ENCODE measurements at regions not wholly inside any gene's neighbourhood (a gene's known extent, or its start where the extent isn't known, plus 50 kb on each side); places are given as distances from the start of the nearest gene placed in this dataset.
"Not testable (repeated sequence)": the region's sequence is repeated elsewhere in the genome, so short reads cannot be mapped to it uniquely, and the experiment has no call there.

GRCh38 chr12:126451809-126452208 is 1386.6 kb downstream of the AACS start:
- Mint-ChIP-seq H3K36me3 (no peaks in the 10 kb centered on the region), H3K4me3 (no peak overlapping the region), H3K27ac (no peak overlapping the region), H3K9me3 (peaks cover 6 to 13% of the 10 kb centered on the region in 2 donors), H3K4me1 (no peaks in the 10 kb centered on the region), H3K27me3 (ENCODE audit: low read depth in 2 of 2) (no peaks in the 10 kb centered on the region)
- no peaks in the 10 kb centered on the region for H3K4me1 ChIP-seq (ENCODE audit: control insufficient read depth, insufficient read depth, low read length)
- H3K27me3 ChIP-seq (ENCODE audit: control insufficient read depth, insufficient read depth, low read length), result no peaks in the 10 kb centered on the region
- intact Hi-C loops (cut with micrococcal nuclease), result no loop called here
- no peak for TF ChIP-seq CTCF (IDR thresholded peaks at IDR 0.05)
- no peak for ATAC-seq
- H3K36me3 ChIP-seq (ENCODE audit: control insufficient read depth, insufficient read depth, low read length), result no peaks in the 10 kb centered on the region
- H3K27ac ChIP-seq (ENCODE audit: low read length), result no peak overlapping the region
- H3K4me3 ChIP-seq (ENCODE audit: low read length), result no peak overlapping the region
- peaks cover 11% of the 10 kb centered on the region for H3K9me3 ChIP-seq (ENCODE audit: control insufficient read depth, insufficient read depth, low read length)
- WGBS (ENCODE audit: insufficient coverage), result 47% methylated on average over 4 of the region's 4 CpGs
- no peak for DNase-seq

GRCh38 chr12:126452686-126453085 is 1387.5 kb downstream of the AACS start:
- ATAC-seq; H3K4me1 ChIP-seq (ENCODE audit: control insufficient read depth, insufficient read depth, low read length); H3K4me3 ChIP-seq (ENCODE audit: low read length); H3K4me1 Mint-ChIP-seq; H3K36me3 Mint-ChIP-seq; H3K36me3 ChIP-seq (ENCODE audit: control insufficient read depth, insufficient read depth, low read length); H3K4me3 Mint-ChIP-seq; H3K27ac Mint-ChIP-seq; DNase-seq; intact Hi-C loops (cut with micrococcal nuclease); H3K27ac ChIP-seq (ENCODE audit: low read length); H3K27me3 Mint-ChIP-seq (ENCODE audit: low read depth in 2 of 2); H3K27me3 ChIP-seq (ENCODE audit: control insufficient read depth, insufficient read depth, low read length): not testable (repeated sequence)
- H3K9me3 Mint-ChIP-seq, result peaks cover 4 to 13% of the 10 kb centered on the region in 2 donors
- H3K9me3 ChIP-seq (ENCODE audit: control insufficient read depth, insufficient read depth, low read length), result peaks cover 14% of the 10 kb centered on the region
- whole genome bisulfite sequencing (ENCODE audit: insufficient coverage), result 94% methylated on average over 9 of the region's 9 CpGs

- Mint-ChIP-seq H3K9me3 (peaks cover 10 to 13% of the 10 kb centered on the region in 2 donors), H3K27ac (no peak overlapping the region), H3K4me3 (no peak overlapping the region), H3K36me3 (no peaks in the 10 kb centered on the region), H3K27me3 (ENCODE audit: low read depth in 2 of 2) (no peaks in the 10 kb centered on the region), H3K4me1 (no peaks in the 10 kb centered on the region)
- H3K36me3 ChIP-seq (ENCODE audit: control insufficient read depth, insufficient read depth, low read length), result no peaks in the 10 kb centered on the region
- H3K4me3 ChIP-seq (ENCODE audit: low read length), result no peak overlapping the region
- intact Hi-C loops (cut with micrococcal nuclease), result no loop called here
- DNase-seq (no peak), ATAC-seq (no peak)
- H3K27me3 ChIP-seq (ENCODE audit: control insufficient read depth, insufficient read depth, low read length), result no peaks in the 10 kb centered on the region
- WGBS (ENCODE audit: insufficient coverage), result 76% methylated on average over 4 of the region's 5 CpGs
- H3K4me1 ChIP-seq (ENCODE audit: control insufficient read depth, insufficient read depth, low read length), result no peaks in the 10 kb centered on the region
- H3K27ac ChIP-seq (ENCODE audit: low read length), result no peak overlapping the region
- no peak for TF ChIP-seq CTCF (IDR thresholded peaks at IDR 0.05)
- H3K9me3 ChIP-seq (ENCODE audit: control insufficient read depth, insufficient read depth, low read length), result peaks cover 7% of the 10 kb centered on the region
Measured at GRCh38 chr12:126454581-126454980, 1389.3 kb downstream of the AACS start.

GRCh38 chr12:126457776-126458175 is 1392.5 kb downstream of the AACS start:
- no peak for DNase-seq
- no peaks in the 10 kb centered on the region for H3K36me3 Mint-ChIP-seq
- intact Hi-C loops (cut with micrococcal nuclease), result no loop called here

More at GRCh38 chr12:126457776-126458175, 1392.5 kb downstream of the AACS start:
- Mint-ChIP-seq H3K4me1 (no peaks in the 10 kb centered on the region), H3K4me3 (no peak overlapping the region), H3K27ac (no peak overlapping the region), H3K9me3 (peaks cover 10 to 17% of the 10 kb centered on the region in 2 donors), H3K27me3 (ENCODE audit: low read depth in 2 of 2) (no peaks in the 10 kb centered on the region)
- no peaks in the 10 kb centered on the region for H3K4me1 ChIP-seq (ENCODE audit: control insufficient read depth, insufficient read depth, low read length)
- H3K4me3 ChIP-seq (ENCODE audit: low read length), result no peak overlapping the region
- no peaks in the 10 kb centered on the region for H3K36me3 ChIP-seq (ENCODE audit: control insufficient read depth, insufficient read depth, low read length)
- WGBS (ENCODE audit: insufficient coverage), result 88% methylated on average over 13 of the region's 13 CpGs
- ATAC-seq, result no peak
- H3K27me3 ChIP-seq (ENCODE audit: control insufficient read depth, insufficient read depth, low read length), result no peaks in the 10 kb centered on the region
- no peak overlapping the region for H3K27ac ChIP-seq (ENCODE audit: low read length)
- peaks cover 7% of the 10 kb centered on the region for H3K9me3 ChIP-seq (ENCODE audit: control insufficient read depth, insufficient read depth, low read length)
- TF ChIP-seq CTCF (IDR thresholded peaks at IDR 0.05), result no peak

Data from natural killer cell (primary cell).